Hematopoietic multipotent progenitor cell treated with erythropoietin and hydrocortisone succinate and interleukin-3 and kit ligand, for 17 days (in vitro differentiated cells): ENCODE measurements at regions not wholly inside any gene's neighbourhood (a gene's known extent, or its start where the extent isn't known, plus 50 kb on each side); places are given as distances from the start of the nearest gene placed in this dataset.
"Not testable (repeated sequence)": the region's sequence is repeated elsewhere in the genome, so short reads cannot be mapped to it uniquely, and the experiment has no call there.

Source experiments
- DNase-seq: peaks from one replicate; pipeline ENCODE4 v3.0.0-alpha.2; 2015; ENCODE audit warnings: low spot score

- no peak for DNase-seq
Measured at GRCh38 chr11:115629456-115630015, 125.3 kb upstream of the CADM1 start.

DNA sequence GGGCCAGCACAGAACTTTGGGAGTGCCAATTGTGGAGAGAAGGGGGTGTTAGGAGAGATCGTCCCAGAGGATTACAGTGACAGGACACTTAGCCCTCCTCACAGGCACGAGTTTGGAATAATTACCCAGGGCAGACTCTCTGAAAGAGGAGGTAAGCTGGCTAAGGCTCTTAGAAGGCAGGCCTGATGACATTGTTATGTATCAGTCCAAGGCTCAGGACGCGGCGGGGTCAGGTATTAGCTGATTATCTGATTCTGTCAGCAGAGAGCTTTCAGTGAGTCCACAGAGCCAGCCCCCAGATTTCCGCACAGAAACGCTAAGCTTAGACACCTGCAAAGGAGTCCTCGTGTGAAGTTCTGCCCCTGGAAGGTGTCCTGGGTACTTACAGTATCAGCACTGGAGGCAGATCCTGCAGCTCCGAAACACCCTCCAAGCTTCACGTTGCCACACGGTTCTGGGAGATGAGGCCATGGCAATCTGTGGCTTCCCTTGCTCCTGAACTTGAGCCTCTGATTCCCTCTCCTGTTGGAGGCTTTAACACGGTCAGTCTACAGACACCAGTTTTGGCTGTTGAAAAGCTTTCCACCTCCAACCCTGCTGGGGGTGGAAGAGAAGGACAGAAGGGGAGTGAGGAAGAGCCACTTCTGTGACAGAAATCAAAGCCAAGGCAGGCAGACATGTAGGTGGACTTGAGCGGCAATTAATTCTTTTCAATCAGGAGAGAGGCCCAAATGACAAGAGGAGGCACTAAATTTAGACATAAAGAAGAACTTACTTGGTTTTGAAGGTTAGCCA, 123.6 kb upstream of the CADM1 start:
- DNase-seq = no peak

DNA sequence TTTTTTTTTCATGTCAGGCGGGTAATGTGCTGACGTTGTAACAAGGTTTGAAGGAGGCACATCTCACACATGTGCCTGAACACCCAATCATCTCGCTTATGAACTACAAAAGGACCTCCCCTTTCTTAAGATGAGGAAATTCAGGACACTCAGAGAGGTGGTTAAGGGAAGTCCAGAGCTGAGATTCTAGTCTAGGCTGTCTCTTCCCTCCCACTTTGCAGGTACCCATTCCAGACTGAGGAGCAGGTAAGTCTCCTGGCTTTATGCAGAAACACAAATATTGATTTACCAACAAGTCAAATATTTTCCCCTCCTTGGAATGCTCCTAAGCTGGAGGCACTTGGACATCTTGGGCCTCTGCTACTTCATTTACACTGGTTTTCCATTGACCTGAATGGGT, 122.9 kb upstream of the CADM1 start:
- DNase-seq = no peak

DNA sequence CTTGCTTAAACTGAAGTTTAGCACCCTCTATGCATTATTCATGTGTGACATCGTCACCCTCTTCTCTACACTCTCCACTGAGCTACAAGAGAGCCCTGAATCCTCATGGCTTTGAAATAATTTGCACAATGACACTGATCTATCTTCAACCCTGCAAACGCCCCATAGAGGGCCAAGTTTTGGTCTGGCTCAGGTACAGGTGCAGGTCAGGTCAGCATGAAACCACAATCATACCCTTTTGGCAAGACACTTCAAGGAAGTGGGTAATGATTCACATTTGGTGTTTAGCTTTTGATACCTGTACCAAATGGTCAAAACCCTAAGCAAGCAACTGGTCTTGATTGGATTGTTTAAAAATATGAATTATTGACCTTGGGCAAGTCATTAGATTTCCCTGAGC, 122.2 kb upstream of the CADM1 start:
- DNase-seq = no peak

DNA sequence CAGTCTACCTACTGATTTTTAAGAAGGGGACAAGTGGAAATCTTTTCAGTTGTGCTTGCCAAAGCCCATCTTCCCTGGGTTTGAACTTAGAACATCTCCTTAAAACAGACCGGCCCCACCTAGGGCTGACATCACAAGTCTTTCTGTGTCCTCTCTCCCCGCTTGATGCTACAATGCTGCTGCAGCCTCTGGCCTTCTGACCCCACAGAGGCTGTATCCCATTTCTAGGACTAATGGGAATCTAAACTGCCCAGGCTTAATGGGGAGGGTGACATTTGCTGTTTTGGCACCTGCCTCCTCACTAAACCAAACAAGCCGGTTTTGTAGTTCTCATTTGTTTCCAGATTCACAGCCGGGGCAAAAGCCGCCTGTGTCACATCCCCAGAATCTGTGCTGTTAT, 121.3 kb upstream of the CADM1 start:
- DNase-seq = no peak

- DNase-seq = no peak
Measured at GRCh38 chr11:115624065-115624464, 119.8 kb upstream of the CADM1 start.

DNA sequence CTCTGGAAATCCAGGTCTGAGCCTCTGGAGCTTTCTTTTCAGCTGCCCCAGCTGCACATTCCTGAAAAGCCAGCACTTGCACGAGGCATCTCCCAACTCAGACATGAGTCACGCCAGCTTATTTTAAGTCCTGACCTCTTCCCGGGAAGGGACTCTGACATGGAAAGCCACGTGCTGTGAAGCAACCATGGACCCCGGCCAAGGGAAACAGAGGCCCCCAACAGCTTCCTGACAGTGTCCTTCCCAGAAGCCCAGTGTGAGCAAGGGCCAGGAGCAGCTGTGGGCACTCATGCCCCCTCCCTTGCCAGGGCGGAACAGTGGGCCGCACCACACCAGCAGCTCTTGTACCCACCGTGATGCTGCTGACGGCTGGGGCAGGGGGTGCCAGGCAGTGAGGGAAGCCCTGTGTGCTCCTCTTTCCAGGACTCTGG, 118.8 kb upstream of the CADM1 start:
- DNase-seq = no peak

- DNase-seq = no peak
Measured at GRCh38 chr11:115618428-115618827, 114.2 kb upstream of the CADM1 start.

- DNase-seq = no peak
Measured at GRCh38 chr11:115617767-115618166, 113.6 kb upstream of the CADM1 start.

GRCh38 chr11:115616971-115617370, 112.8 kb upstream of the CADM1 start:
- DNase-seq = no peak

GRCh38 chr11:115613986-115614632, 109.9 kb upstream of the CADM1 start:
- no peak for DNase-seq

DNA sequence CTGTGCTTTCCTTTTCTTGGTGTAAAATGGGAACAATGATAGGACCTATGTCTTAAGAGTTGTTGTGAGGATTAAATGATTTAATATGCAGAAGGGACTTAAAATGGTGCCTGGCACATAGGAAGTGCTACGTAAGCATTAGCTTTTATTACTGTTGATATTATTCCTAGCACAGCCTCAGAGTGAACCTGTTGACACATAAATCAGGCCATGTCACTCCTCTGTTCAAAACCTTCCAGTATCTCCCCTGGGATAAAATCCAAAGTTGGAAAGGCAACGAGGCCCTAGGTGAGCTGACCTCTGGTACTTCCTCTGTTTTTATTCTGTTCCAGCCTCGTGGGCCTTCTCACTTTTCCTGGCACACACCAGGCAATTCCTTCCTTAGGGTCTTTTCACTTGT, 108.8 kb upstream of the CADM1 start:
- no peak for DNase-seq

DNA sequence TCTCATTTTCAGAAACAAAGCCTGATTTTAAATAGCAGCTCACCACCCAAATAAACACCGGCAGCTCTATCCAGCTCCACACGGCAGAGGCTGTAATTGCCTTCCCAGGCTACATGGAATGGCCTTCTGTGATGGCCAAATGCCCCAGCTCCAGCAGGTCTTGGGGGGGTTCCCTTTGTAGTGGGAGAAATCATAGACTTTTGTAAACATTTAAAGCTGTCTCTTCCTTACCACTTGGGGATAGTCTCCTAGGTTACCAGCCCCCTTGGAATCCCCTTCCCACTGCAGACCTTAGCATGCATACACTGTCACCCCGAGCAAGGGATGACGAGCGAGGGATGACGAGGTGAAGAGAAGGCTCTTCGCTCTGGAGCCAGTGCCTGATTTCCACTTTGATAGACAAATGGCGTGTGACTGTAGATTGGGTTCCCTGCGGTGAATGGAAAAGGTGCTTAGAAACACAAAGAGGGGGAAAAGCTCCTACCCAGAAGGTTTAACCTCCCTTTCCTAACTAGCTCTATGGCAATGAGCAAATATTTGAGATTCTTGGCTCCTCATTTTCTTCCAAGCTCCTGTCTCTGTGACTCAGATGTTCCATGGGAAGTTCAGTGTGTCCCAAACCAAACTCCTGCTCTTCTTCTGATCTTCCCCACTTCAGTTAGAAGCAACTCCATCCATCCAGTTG, 108.0 kb upstream of the CADM1 start:
- DNase-seq = no peak

- no peak for DNase-seq
Measured at GRCh38 chr11:115611343-115611742, 107.1 kb upstream of the CADM1 start.

DNA sequence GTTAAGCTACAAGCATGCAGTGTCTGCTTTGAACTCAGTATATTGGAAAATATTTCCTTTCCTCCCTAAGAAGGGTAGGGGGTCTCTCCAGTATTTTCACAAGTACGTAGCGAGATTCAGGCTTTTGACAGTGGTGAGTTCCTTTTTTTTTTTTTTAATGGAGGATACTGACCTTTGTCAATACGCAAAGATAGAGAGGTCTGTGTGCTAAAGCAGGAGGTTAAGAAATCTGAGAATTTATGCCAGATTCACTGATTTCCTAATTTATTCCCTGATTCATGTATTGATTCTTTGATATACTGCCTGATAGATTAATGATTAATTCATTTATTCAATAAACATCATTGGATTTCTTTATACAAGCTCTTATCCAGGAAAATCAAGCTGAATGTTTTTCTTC, 106.7 kb upstream of the CADM1 start:
- no peak for DNase-seq

DNA sequence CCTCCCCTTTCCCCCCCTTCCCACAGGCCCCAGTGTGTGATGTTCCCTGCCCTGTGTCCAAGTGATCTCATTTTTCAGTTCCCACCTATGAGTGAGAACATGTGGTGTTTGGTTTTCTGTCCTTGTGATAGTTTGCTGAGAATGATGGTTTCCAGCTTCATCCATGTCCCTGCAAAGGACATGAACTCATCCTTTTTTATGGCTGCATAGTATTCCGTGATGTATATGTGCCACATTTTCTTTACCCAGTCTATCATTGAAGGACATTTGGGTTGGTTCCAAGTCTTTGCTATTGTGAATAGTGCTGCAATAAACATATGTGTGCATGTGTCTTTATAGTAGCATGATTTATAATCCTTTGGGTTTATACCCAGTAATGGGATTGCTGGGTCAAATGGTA, 106.0 kb upstream of the CADM1 start:
- DNase-seq = not testable (repeated sequence)

GRCh38 chr11:115608976-115609375, 104.8 kb upstream of the CADM1 start:
- no peak for DNase-seq

DNA sequence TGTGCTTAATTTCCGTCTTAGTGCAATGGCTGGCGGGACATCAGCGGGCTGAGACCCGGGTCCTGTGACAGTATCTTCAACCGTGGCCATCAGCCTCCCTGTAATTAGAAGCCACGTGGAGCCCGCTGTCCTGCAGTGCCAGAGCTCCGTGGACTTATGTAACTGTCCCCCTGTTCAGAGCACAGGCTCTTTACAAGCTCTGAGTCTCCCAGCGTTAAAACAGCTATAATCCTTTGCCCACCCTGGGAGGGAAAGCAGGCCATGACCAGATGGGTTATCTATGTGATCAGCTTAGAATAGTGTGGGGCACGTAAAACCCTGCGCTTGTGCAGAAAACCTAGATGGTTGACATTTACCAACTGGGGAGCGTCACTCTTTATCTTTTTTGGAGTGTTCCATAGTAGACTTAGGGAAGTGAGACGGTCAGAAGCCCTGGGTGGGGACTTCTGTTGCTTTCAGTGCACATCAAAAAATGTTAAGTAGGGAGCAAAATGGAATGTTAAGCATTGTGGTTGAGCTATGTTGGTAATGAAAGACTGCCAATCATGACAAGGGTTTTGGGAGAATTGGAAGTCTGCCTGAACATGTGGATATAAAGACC, 103.5 kb upstream of the CADM1 start:
- no peak for DNase-seq

DNA sequence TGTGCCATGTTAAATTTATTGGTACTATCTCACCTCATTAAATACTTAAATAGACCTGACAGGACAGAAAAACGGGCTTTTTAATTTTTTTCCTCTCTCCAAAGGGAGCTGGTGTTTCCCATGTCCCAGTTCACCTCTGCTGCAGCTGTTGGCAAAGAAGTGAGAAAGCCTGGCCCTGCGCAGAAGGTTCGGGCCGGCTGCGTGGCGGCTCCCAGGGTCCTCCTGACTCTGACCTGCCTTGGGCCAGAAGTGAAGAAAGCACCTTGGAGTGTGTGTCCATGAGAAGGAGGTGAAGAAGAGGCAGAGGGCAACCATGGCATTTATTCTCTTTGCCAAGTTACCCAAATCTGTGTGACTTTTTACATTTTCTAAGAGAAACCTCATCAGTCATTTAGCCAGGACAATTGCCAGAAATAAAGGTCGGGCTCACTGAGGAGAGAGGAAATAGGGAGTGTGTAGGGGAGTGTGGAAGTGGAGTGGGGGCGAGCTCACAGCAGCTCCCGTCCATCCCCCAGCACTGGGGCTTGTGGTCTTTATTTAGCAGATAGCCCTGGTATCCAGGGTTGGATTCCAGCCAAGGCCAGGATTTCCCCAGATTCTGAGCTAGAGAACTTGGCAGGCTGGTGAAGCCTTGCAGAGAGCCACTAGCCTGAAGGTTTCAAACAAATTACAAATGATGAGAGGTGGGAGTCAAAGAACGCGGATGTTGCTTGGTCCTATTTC, 102.4 kb upstream of the CADM1 start:
- DNase-seq = no peak

DNA sequence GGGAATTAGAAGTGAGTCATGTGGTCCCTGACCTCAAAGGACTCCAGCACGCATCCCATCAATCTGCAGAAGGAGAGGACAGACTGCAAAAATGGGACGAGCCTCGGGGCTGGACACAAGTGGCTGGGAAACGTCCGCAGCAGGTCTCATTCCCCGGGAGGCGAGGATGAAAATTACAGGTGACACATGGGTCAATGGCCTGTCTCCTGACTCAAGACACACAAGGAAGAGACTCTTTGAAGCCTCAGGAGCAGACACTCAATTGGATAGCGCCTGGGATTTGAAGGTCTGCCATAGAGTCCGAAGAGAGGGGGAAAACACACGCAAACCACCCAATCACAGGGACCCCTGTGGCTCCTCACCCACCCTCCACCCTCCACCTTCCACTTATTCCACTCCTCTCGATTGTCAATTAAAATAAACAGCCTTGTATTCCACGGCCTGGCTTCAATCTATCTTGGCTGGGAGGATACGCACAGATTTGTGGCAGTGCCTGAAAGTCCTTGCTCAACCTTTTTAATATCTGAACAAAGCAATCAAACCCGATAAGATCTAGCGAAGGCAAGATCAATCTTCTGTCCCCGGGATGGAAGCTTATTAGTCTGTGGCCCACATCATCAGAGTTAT, 101.8 kb upstream of the CADM1 start:
- DNase-seq = no peak

DNA sequence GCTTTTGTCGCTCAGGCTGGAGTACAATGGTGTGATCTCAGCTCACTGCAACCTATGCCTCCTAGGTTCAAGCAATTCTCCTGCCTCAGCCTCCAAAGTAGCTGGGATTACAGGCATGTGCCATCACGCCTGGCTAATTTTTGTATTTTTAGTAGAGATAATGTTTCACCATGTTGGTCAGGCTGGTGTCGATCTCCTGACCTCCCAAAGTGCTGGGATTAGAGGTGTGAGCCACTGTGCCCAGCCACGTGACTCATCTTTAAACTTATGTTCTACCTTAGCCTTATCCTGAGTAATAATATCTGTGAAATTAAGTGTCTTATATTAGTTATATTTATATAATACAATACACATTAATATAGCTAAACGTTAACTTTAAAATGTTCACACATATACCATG, 101.2 kb upstream of the CADM1 start:
- not testable (repeated sequence) for DNase-seq
